CD4-positive, alpha-beta T cell (primary cell): ENCODE measurements at regions not wholly inside any gene's neighbourhood (a gene's known extent, or its start where the extent isn't known, plus 50 kb on each side); places are given as distances from the start of the nearest gene placed in this dataset.

Experiments
- ATAC-seq: fragments of 200-7000 bp; cut with Tn5 transposase; one replicate; pipeline ENCODE4 v1.10.0; 2022; ENCODE audit warnings: mild to moderate bottlenecking; ENCODE audit not compliant: poor library complexity
- CTCF ChIA-PET: fragments of 350-600 bp; sonication (Branson Sonifier 250); formaldehyde crosslinking; loops from one replicate; lab custom pipeline; 2021; ENCODE audit warnings: antibody characterized with exemption, inconsistent platforms; lab: Charles Lee
- POLR2A ChIA-PET: fragments of 350-600 bp; sonication (Branson Sonifier 250); formaldehyde crosslinking; loops from one replicate; lab custom pipeline; 2021; ENCODE audit warnings: antibody characterized with exemption, inconsistent platforms; lab: Charles Lee
- DNase-seq, 14 experiments: peaks; one replicate each; pipeline ENCODE4 v3.0.0-alpha.2; 2013 to 2020; ENCODE audit warnings: mixed read lengths in 2 of 14
- H3K27ac ChIP-seq, 2 donors: one replicate each; pipeline versions ENCODE4 v1.5.1 to v1.7.0; 2013; ENCODE audit warnings: low read length in 2 of 2, low read depth in 1 of 2, mild to moderate bottlenecking in 1 of 2
- H3K27me3 ChIP-seq, 2 experiments: 1 replicate in 1 of 2; 2 replicates in 1 of 2; pipeline versions ENCODE4 v1.6.1 to v1.7.0; 2013; ENCODE audit warnings: low read length in 2 of 2, control low read depth in 1 of 2, mild to moderate bottlenecking in 1 of 2, moderate library complexity in 1 of 2; ENCODE audit not compliant: insufficient read depth in 2 of 2, control insufficient read depth in 1 of 2
- H3K36me3 ChIP-seq: one replicate; pipeline ENCODE4 v1.6.1; 2013; ENCODE audit warnings: low read length, control low read depth; ENCODE audit not compliant: insufficient read depth
- H3K4me1 ChIP-seq: one replicate; pipeline ENCODE4 v1.6.1; 2013; ENCODE audit warnings: low read length, control low read depth; ENCODE audit not compliant: insufficient read depth
- H3K4me3 ChIP-seq: one replicate; pipeline ENCODE4 v1.5.1; 2013; ENCODE audit warnings: mild to moderate bottlenecking, low read length, moderate library complexity
- H3K9me3 ChIP-seq, 2 experiments: 1 replicate in 1 of 2; 2 replicates in 1 of 2; pipeline versions ENCODE4 v1.6.1 to v1.7.0; 2013; ENCODE audit warnings: low read length in 2 of 2, mild to moderate bottlenecking in 2 of 2, control low read depth in 1 of 2, moderate library complexity in 1 of 2; ENCODE audit not compliant: control insufficient read depth in 1 of 2, insufficient read depth in 1 of 2
- H3K27ac Mint-ChIP-seq: one replicate; pipeline ENCODE4 v1.8.0; 2020; ENCODE audit warnings: mixed read lengths
- H3K27me3 Mint-ChIP-seq: one replicate; pipeline ENCODE4 v1.8.0; 2021; ENCODE audit warnings: mixed read lengths
- H3K36me3 Mint-ChIP-seq: one replicate; pipeline ENCODE4 v1.8.0; 2021; ENCODE audit warnings: low read depth, mixed read lengths
- H3K4me1 Mint-ChIP-seq: one replicate; pipeline ENCODE4 v1.8.0; 2021; ENCODE audit warnings: low read depth, mixed read lengths
- H3K4me3 Mint-ChIP-seq: one replicate; pipeline ENCODE4 v1.8.0; 2020; ENCODE audit warnings: mild to moderate bottlenecking, mixed read lengths
- H3K9me3 Mint-ChIP-seq: one replicate; pipeline ENCODE4 v1.8.0; 2020; ENCODE audit warnings: mixed read lengths
- CTCF ChIP-seq: fragments of 200-600 bp; IDR thresholded peaks from one replicate; pipeline ENCODE4 v1.8.0; 2022; ENCODE audit warnings: antibody characterized with exemption, mild to moderate bottlenecking
- intact Hi-C, 2 experiments: fragments of 100-400 bp; cut with DNase I in 1 of 2; cut with micrococcal nuclease in 1 of 2; formaldehyde crosslinking; loops; one replicate each; pipeline versions ENCODE4 v1.15.1 to v1.9.0; 2023 to 2025; cut with DNase I, micrococcal nuclease

DNA sequence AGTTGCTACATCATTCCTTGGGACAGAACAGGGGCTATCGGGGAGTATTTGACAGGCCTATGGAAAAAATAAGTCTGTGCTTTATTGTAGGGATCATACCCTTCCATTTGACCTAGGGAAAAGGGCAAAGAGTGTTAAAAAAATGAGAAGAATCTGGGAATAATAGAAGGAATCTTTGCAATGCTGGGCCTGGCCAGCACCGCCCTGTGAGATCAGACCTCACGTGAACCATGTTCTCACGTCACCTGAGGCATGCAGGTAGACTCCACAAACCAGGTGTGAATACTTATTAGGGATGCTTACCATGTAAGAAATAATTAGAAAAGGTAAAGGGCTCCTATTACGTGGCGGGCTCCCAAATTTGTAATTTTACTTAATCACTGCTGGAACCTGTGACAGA lies 177.5 kb upstream of the GATA6 start:
- H3K9me3 Mint-ChIP-seq: peaks cover 2% of the 10 kb centered on the region
- H3K27me3 ChIP-seq: no peaks in the 10 kb centered on the region
- no peak for TF ChIP-seq CTCF
- ATAC-seq (no peak), DNase-seq (no peak)
- H3K27ac ChIP-seq: no peak overlapping the region
- no peak overlapping the region for H3K27ac Mint-ChIP-seq
- no peaks in the 10 kb centered on the region for H3K36me3 Mint-ChIP-seq
- ChIA-PET POLR2A (no interaction called here), CTCF (no interaction called here)
- no peak overlapping the region for H3K4me3 ChIP-seq
- intact Hi-C loops: no loop called here
- no peaks in the 10 kb centered on the region for H3K36me3 ChIP-seq
- no peaks in the 10 kb centered on the region for H3K4me1 Mint-ChIP-seq
- H3K4me3 Mint-ChIP-seq: no peak overlapping the region
- H3K9me3 ChIP-seq: no peaks in the 10 kb centered on the region
- H3K4me1 ChIP-seq: no peaks in the 10 kb centered on the region
- H3K27me3 Mint-ChIP-seq: no peaks in the 10 kb centered on the region

DNA sequence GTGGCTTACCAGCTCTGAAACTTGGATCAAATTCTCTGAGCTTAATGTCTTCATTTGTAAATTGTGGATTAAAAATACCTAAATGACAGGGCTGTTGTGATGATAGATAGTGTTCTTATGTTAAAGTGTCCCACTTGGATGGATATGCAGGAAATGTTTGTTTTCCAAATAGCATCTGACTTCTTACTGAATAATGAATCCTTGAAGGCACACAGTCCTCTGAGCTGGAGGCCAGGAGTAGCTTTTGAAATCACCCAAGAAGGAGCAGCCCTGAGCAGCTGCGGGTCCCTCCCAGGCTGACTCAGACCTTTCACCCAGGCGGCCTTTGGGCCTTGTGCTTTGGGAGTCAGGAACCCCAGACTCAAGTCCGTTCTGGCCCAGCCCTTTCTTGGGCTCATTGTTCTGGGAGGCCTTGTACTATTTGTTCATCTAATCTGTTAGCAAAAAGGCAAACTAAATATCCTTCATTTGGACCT lies 173.0 kb upstream of the GATA6 start:
- Histone ChIP-seq H3K4me1 (no peaks in the 10 kb centered on the region), H3K9me3 (no peaks in the 10 kb centered on the region), H3K27ac (no peak overlapping the region), H3K27me3 (no peaks in the 10 kb centered on the region), H3K4me3 (no peak overlapping the region), H3K36me3 (no peaks in the 10 kb centered on the region)
- no peaks in the 10 kb centered on the region for H3K36me3 Mint-ChIP-seq
- no peaks in the 10 kb centered on the region for H3K9me3 Mint-ChIP-seq
- ChIA-PET POLR2A (no interaction called here), CTCF (no interaction called here)
- ATAC-seq: no peak
- no peaks in the 10 kb centered on the region for H3K27me3 Mint-ChIP-seq
- H3K4me3 Mint-ChIP-seq: no peak overlapping the region
- H3K27ac Mint-ChIP-seq: no peak overlapping the region
- no peak for DNase-seq
- TF ChIP-seq CTCF: no peak
- H3K4me1 Mint-ChIP-seq: peaks cover 7% of the 10 kb centered on the region
- intact Hi-C loops: loop anchor here in 1 of 2 experiments (5.0 kb wide), 1 partner anchor 566 kb away; no protein-coding TSS in a partner anchor

- Mint-ChIP-seq H3K36me3 (no peaks in the 10 kb centered on the region), H3K27ac (no peak overlapping the region), H3K4me1 (peaks cover 7% of the 10 kb centered on the region), H3K9me3 (no peaks in the 10 kb centered on the region), H3K27me3 (no peaks in the 10 kb centered on the region), H3K4me3 (no peak overlapping the region)
- TF ChIP-seq CTCF: peak; percentile 54
- Histone ChIP-seq H3K9me3 (no peaks in the 10 kb centered on the region), H3K36me3 (no peaks in the 10 kb centered on the region), H3K4me3 (no peak overlapping the region), H3K27me3 (no peaks in the 10 kb centered on the region), H3K4me1 (no peaks in the 10 kb centered on the region), H3K27ac (no peak overlapping the region)
- DNase-seq (peak in 3 of 14 experiments; percentile 38 to 43 (median 41)), ATAC-seq (no peak)
- ChIA-PET CTCF (interaction anchor here (0.6 kb wide), 1 partner anchor 10 kb away, joined by 3 read pairs; no protein-coding TSS in a partner anchor), POLR2A (no interaction called here)
- intact Hi-C loops: loop anchor here in 1 of 2 experiments (5.0 kb wide), 1 partner anchor 565 kb away; no protein-coding TSS in a partner anchor
Measured at GRCh38 chr18:21997207-21998143, 171.9 kb upstream of the GATA6 start.
